HG03025 (cell line): ENCODE measurements at regions not wholly inside any gene's neighbourhood (a gene's known extent, or its start where the extent isn't known, plus 50 kb on each side); places are given as distances from the start of the nearest gene placed in this dataset.
A peak's percentile ranks its signal among the peaks of the same experiment; 100 is the strongest.
"Not testable (repeated sequence)": the region's sequence is repeated elsewhere in the genome, so short reads cannot be mapped to it uniquely, and the experiment has no call there.

Experiments
- ATAC-seq: cut with Tn5 transposase; IDR thresholded peaks from one replicate; pipeline ENCODE4 v1.9.1; 2021; ENCODE audit warnings: mild to moderate bottlenecking, moderate library complexity; ENCODE audit not compliant: unreplicated experiment, low FRiP score

GRCh38 chr5:63564789-63565188, 397.5 kb downstream of the HTR1A start:
- no peak for ATAC-seq

GRCh38 chr5:63563008-63563917, 399.0 kb downstream of the HTR1A start:
- ATAC-seq = no peak

- ATAC-seq = no peak
These were observed 406.4 kb downstream of the HTR1A start for GRCh38 chr5:63555874-63556273.

- no peak for ATAC-seq
These were observed 408.1 kb downstream of the HTR1A start for GRCh38 chr5:63554191-63554590.

GRCh38 chr5:63553073-63553472, 409.2 kb downstream of the HTR1A start:
- no peak for ATAC-seq

GRCh38 chr5:63535840-63536602, 426.2 kb downstream of the HTR1A start:
- no peak for ATAC-seq

- no peak for ATAC-seq
These were observed 438.0 kb downstream of the HTR1A start for GRCh38 chr5:63524281-63524680.

GRCh38 chr5:63516006-63516405, 446.2 kb downstream of the HTR1A start:
- no peak for ATAC-seq

GRCh38 chr5:63500242-63500641, 462.0 kb downstream of the HTR1A start:
- no peak for ATAC-seq

GRCh38 chr5:63495225-63495624, 467.0 kb downstream of the HTR1A start:
- no peak for ATAC-seq

GRCh38 chr5:63483338-63483737, 478.9 kb downstream of the HTR1A start:
- no peak for ATAC-seq

- ATAC-seq = no peak
These were observed 488.8 kb downstream of the HTR1A start for GRCh38 chr5:63473335-63473967.

- ATAC-seq = no peak
These were observed 506.0 kb downstream of the HTR1A start for GRCh38 chr5:63456279-63456678.

- no peak for ATAC-seq
These were observed 511.1 kb downstream of the HTR1A start for GRCh38 chr5:63451188-63451587.

- no peak for ATAC-seq
These were observed 522.7 kb downstream of the HTR1A start for GRCh38 chr5:63439537-63439936.

- no peak for ATAC-seq
These were observed 552.5 kb downstream of the HTR1A start for GRCh38 chr5:63409737-63410136.

GRCh38 chr5:63408984-63409383, 553.3 kb downstream of the HTR1A start:
- no peak for ATAC-seq

GRCh38 chr5:63401436-63402046, 560.7 kb downstream of the HTR1A start:
- peak; percentile 87 for ATAC-seq

- ATAC-seq = no peak
These were observed 562.2 kb downstream of the HTR1A start for GRCh38 chr5:63400079-63400478.

GRCh38 chr5:63398346-63398745, 563.9 kb downstream of the HTR1A start:
- no peak for ATAC-seq

- ATAC-seq = not testable (repeated sequence)
These were observed 574.1 kb downstream of the HTR1A start for GRCh38 chr5:63388188-63388587.
